MM.1S (cell line): ENCODE measurements at regions not wholly inside any gene's neighbourhood (a gene's known extent, or its start where the extent isn't known, plus 50 kb on each side); places are given as distances from the start of the nearest gene placed in this dataset.

ENCODE experiments used
- DNase-seq: peaks from one replicate; pipeline ENCODE4 v3.0.0-alpha.2; 2015
- H2AFZ ChIP-seq: fragments of 300-600 bp; sonication (generic); 2 replicates; pipeline ENCODE4 v1.6.0; 2016; ENCODE audit warnings: antibody characterized with exemption, low read length
- H3F3A ChIP-seq: fragments of 300-600 bp; sonication (generic); 2 replicates; pipeline ENCODE4 v1.6.1; 2016; ENCODE audit warnings: mild to moderate bottlenecking, antibody characterized with exemption, low read length, moderate library complexity, mixed read lengths; ENCODE audit not compliant: insufficient read depth
- H3K27ac ChIP-seq: fragments of 300-600 bp; sonication (generic); 2 replicates; pipeline ENCODE4 v1.5.1; 2016; ENCODE audit warnings: mild to moderate bottlenecking, low read length
- H3K27me3 ChIP-seq: fragments of 300-600 bp; sonication (generic); replicated peaks from 2 replicates; pipeline ENCODE4 v1.6.0; 2016; ENCODE audit warnings: low read length; ENCODE audit not compliant: insufficient read depth
- H3K36me3 ChIP-seq: fragments of 300-600 bp; sonication (generic); replicated peaks from 2 replicates; pipeline ENCODE4 v1.6.1; 2016; ENCODE audit warnings: mild to moderate bottlenecking, low read length, mixed read lengths; ENCODE audit not compliant: insufficient read depth
- H3K4me1 ChIP-seq: fragments of 300-600 bp; sonication (generic); 2 replicates; pipeline ENCODE4 v1.6.1; 2016; ENCODE audit warnings: low read length, mixed read lengths
- H3K4me2 ChIP-seq: fragments of 300-600 bp; sonication (generic); 2 replicates; pipeline ENCODE4 v1.6.0; 2016; ENCODE audit warnings: low read depth, low read length
- H3K4me3 ChIP-seq: fragments of 300-600 bp; sonication (generic); 2 replicates; pipeline ENCODE4 v1.5.1; 2016; ENCODE audit warnings: low read length, mixed read lengths
- H3K79me2 ChIP-seq: fragments of 300-600 bp; sonication (generic); 2 replicates; pipeline ENCODE4 v1.6.1; 2016; ENCODE audit warnings: mixed run types, low read length, mixed read lengths
- H3K9ac ChIP-seq: fragments of 300-600 bp; sonication (generic); 2 replicates; pipeline ENCODE4 v1.6.1; 2016; ENCODE audit warnings: low read length, mixed read lengths
- H3K9me2 ChIP-seq: fragments of 300-600 bp; sonication (generic); replicated peaks from 2 replicates; pipeline ENCODE4 v1.6.1; 2016; ENCODE audit warnings: mild to moderate bottlenecking, low read length, mixed read lengths; ENCODE audit not compliant: insufficient read depth
- H3K9me3 ChIP-seq: fragments of 300-600 bp; sonication (generic); replicated peaks from 2 replicates; pipeline ENCODE4 v1.6.1; 2016; ENCODE audit warnings: mild to moderate bottlenecking, low read length, mixed read lengths; ENCODE audit not compliant: insufficient read depth
- H4K20me1 ChIP-seq: fragments of 300-600 bp; sonication (generic); 2 replicates; pipeline ENCODE4 v1.6.1; 2016; ENCODE audit warnings: mild to moderate bottlenecking, low read length, moderate library complexity, mixed read lengths; ENCODE audit not compliant: insufficient read depth
- CTCF ChIP-seq: fragments of 300-600 bp; sonication (generic); IDR thresholded peaks from 2 replicates; pipeline ENCODE4 v1.5.1; 2016; ENCODE audit warnings: antibody characterized with exemption, low read length, mixed read lengths
- EZH2 ChIP-seq: fragments of 300-600 bp; sonication (generic); optimal IDR thresholded peaks from 2 replicates; pipeline ENCODE3; 2017; ENCODE audit warnings: low read depth, mild to moderate bottlenecking, antibody characterized with exemption, low read length, mixed read lengths
- EZH2phosphoT487 ChIP-seq: fragments of 300-600 bp; sonication (generic); IDR thresholded peaks from 2 replicates; pipeline ENCODE4 v1.6.1; 2018; ENCODE audit warnings: antibody characterized with exemption, low read length

DNA sequence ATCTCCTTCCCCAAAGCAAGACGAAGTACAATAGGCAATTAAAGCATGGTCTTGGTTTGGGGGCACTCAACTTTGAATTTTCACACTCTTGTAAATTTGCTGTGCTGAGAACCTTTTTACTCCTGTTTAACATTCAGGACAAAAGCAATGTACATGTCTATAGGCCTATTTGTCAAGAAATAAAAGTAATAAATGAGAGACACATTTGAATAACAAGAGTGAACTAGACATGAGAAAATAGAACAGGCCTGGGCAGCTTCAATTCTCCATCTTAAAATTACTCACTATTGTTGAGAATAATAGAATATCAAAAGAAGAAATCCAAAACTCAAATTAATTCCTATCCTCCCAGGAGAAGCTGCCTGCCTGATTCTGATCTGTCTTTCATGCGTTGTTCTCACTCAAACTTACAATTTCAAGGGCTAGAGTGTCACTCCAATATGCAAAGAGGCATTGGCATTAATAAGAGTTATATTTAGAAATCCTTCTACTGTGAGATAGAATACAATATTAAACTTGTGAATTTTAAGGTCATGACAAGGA, 192.9 kb upstream of the CCNG1 start:
- Histone ChIP-seq H3K9ac (no peak overlapping the region), H3K27me3 (no peaks in the 10 kb centered on the region), H2AFZ (no peak overlapping the region), H3K9me3 (no peaks in the 10 kb centered on the region), H3K4me3 (no peak overlapping the region), H3K79me2 (no peaks in the 10 kb centered on the region), H4K20me1 (no peaks in the 10 kb centered on the region), H3K4me1 (no peaks in the 10 kb centered on the region), H3F3A (no peaks in the 10 kb centered on the region), H3K36me3 (no peaks in the 10 kb centered on the region), H3K4me2 (no peak overlapping the region), H3K27ac (no peak overlapping the region), H3K9me2 (no peaks in the 10 kb centered on the region)
- TF ChIP-seq EZH2 (no peak), EZH2phosphoT487 (no peak), CTCF (no peak)
- no peak for DNase-seq

GRCh38 chr5:163245584-163245983, 191.8 kb upstream of the CCNG1 start:
- Histone ChIP-seq H3F3A (no peaks in the 10 kb centered on the region), H3K9me3 (no peaks in the 10 kb centered on the region), H3K36me3 (no peaks in the 10 kb centered on the region), H3K4me2 (no peak overlapping the region), H3K9ac (no peak overlapping the region), H4K20me1 (no peaks in the 10 kb centered on the region), H3K9me2 (no peaks in the 10 kb centered on the region), H3K4me1 (no peaks in the 10 kb centered on the region), H3K27me3 (no peaks in the 10 kb centered on the region), H3K79me2 (no peaks in the 10 kb centered on the region), H3K4me3 (no peak overlapping the region), H3K27ac (no peak overlapping the region), H2AFZ (no peak overlapping the region)
- no peak for DNase-seq
- TF ChIP-seq EZH2phosphoT487 (no peak), CTCF (no peak), EZH2 (no peak)

- no peak overlapping the region for H3K4me3 ChIP-seq
- no peaks in the 10 kb centered on the region for H3K9me2 ChIP-seq
- no peaks in the 10 kb centered on the region for H3K9me3 ChIP-seq
- no peak overlapping the region for H3K4me2 ChIP-seq
- no peaks in the 10 kb centered on the region for H3K79me2 ChIP-seq
- no peak overlapping the region for H3K9ac ChIP-seq
- no peak for DNase-seq
- no peaks in the 10 kb centered on the region for H3F3A ChIP-seq
- TF ChIP-seq EZH2, result no peak
- TF ChIP-seq CTCF, result no peak
- no peak for TF ChIP-seq EZH2phosphoT487
- no peaks in the 10 kb centered on the region for H3K4me1 ChIP-seq
- no peaks in the 10 kb centered on the region for H4K20me1 ChIP-seq
- no peaks in the 10 kb centered on the region for H3K27me3 ChIP-seq
- H3K36me3 ChIP-seq, result no peaks in the 10 kb centered on the region
- no peak overlapping the region for H2AFZ ChIP-seq
- H3K27ac ChIP-seq, result no peak overlapping the region
These were observed 189.1 kb upstream of the CCNG1 start for GRCh38 chr5:163248333-163248732.

DNA sequence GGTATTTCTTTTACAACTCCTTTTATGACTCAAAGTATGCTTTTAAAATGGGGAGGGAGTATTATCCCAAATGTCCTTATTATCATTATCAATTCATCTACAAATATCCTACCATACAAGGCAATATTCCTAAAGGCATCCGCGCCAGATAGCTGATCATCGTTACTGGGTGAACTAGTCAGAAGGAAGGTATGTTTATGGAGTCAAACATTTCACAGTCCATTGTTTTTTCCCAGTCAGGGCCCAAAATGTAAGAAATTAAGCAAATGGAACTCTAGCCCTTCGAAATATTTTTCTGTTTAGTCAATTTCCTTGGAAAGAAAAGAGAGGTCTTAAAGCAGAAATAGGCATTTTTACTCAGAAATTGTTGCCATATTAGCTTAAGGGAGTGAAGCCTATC, 188.5 kb upstream of the CCNG1 start:
- H3K4me1 ChIP-seq, result no peaks in the 10 kb centered on the region
- no peak overlapping the region for H3K4me3 ChIP-seq
- no peaks in the 10 kb centered on the region for H3K79me2 ChIP-seq
- no peak overlapping the region for H2AFZ ChIP-seq
- H4K20me1 ChIP-seq, result no peaks in the 10 kb centered on the region
- H3K27ac ChIP-seq, result no peak overlapping the region
- no peak overlapping the region for H3K4me2 ChIP-seq
- no peaks in the 10 kb centered on the region for H3F3A ChIP-seq
- no peaks in the 10 kb centered on the region for H3K27me3 ChIP-seq
- TF ChIP-seq EZH2 (no peak), EZH2phosphoT487 (no peak), CTCF (no peak)
- H3K9ac ChIP-seq, result no peak overlapping the region
- DNase-seq, result no peak
- no peaks in the 10 kb centered on the region for H3K9me2 ChIP-seq
- no peaks in the 10 kb centered on the region for H3K9me3 ChIP-seq
- no peaks in the 10 kb centered on the region for H3K36me3 ChIP-seq
